Neuronal stem cell (in vitro differentiated cells): ENCODE measurements at regions not wholly inside any gene's neighbourhood (a gene's known extent, or its start where the extent isn't known, plus 50 kb on each side); places are given as distances from the start of the nearest gene placed in this dataset.

Source experiments
- DNase-seq: peaks from one replicate; pipeline ENCODE4 v3.0.0-alpha.2; 2013; ENCODE audit warnings: low spot score
- H2AFZ ChIP-seq: one replicate; pipeline ENCODE4 v1.6.1; 2013; ENCODE audit warnings: mild to moderate bottlenecking, low read length, inconsistent platforms
- H2AK5ac ChIP-seq: 2 replicates; pipeline ENCODE4 v1.6.1; 2013; ENCODE audit warnings: low read depth, mild to moderate bottlenecking, inconsistent platforms, low read length, moderate library complexity, mixed read lengths
- H2BK120ac ChIP-seq: 2 replicates; pipeline ENCODE4 v1.6.1; 2013; ENCODE audit warnings: low read depth, mild to moderate bottlenecking, inconsistent platforms, low read length, moderate library complexity, mixed read lengths
- H2BK12ac ChIP-seq: one replicate; pipeline ENCODE4 v1.6.1; 2013; ENCODE audit warnings: low read length, inconsistent platforms
- H2BK15ac ChIP-seq: 2 replicates; pipeline ENCODE4 v1.6.1; 2013; ENCODE audit warnings: mild to moderate bottlenecking, low read length, inconsistent platforms, mixed read lengths
- H2BK5ac ChIP-seq: one replicate; pipeline ENCODE4 v1.6.1; 2013; ENCODE audit warnings: inconsistent platforms, mild to moderate bottlenecking, low read length, moderate library complexity
- H3K14ac ChIP-seq: one replicate; pipeline ENCODE4 v1.6.1; 2013; ENCODE audit warnings: low read length, inconsistent platforms
- H3K18ac ChIP-seq: 2 replicates; pipeline ENCODE4 v1.6.1; 2013; ENCODE audit warnings: low read length, inconsistent platforms
- H3K23ac ChIP-seq: 2 replicates; pipeline ENCODE4 v1.6.1; 2013; ENCODE audit warnings: low read depth, mild to moderate bottlenecking, mixed read lengths, low read length, inconsistent platforms; ENCODE audit not compliant: poor library complexity
- H3K27ac ChIP-seq: replicated peaks from 3 replicates; pipeline ENCODE4 v1.5.1; 2013; ENCODE audit warnings: low read length, inconsistent platforms
- H3K27me3 ChIP-seq, 3 experiments: 2 replicates each; pipeline ENCODE4 v1.6.1; 2013; ENCODE audit warnings: low read length in 3 of 3, mild to moderate bottlenecking in 2 of 3, inconsistent platforms in 1 of 3, low read depth in 1 of 3, mixed read lengths in 1 of 3, moderate library complexity in 1 of 3; ENCODE audit not compliant: control insufficient read depth in 3 of 3, insufficient read depth in 3 of 3
- H3K36me3 ChIP-seq, 2 donors: replicated peaks in 1 of 2; 2 replicates each; pipeline ENCODE4 v1.6.1; 2013; ENCODE audit warnings: low read length in 2 of 2; ENCODE audit not compliant: control insufficient read depth in 2 of 2, insufficient read depth in 2 of 2
- H3K4ac ChIP-seq: 2 replicates; pipeline ENCODE4 v1.6.1; 2013; ENCODE audit warnings: inconsistent platforms, mild to moderate bottlenecking, low read length, moderate library complexity
- H3K4me1 ChIP-seq, 2 donors: 1 replicate in 1 of 2; 2 replicates in 1 of 2; pipeline ENCODE4 v1.6.1; 2013; ENCODE audit warnings: low read length in 2 of 2, low read depth in 1 of 2; ENCODE audit not compliant: control insufficient read depth in 2 of 2, insufficient read depth in 1 of 2
- H3K4me2 ChIP-seq: one replicate; pipeline ENCODE4 v1.6.1; 2013; ENCODE audit warnings: mild to moderate bottlenecking, low read length, inconsistent platforms; ENCODE audit not compliant: insufficient read depth, poor library complexity, severe bottlenecking
- H3K4me3 ChIP-seq, 2 donors: 2 replicates each; pipeline ENCODE4 v1.5.1; 2013; ENCODE audit warnings: low read length in 2 of 2, mild to moderate bottlenecking in 2 of 2, inconsistent platforms in 1 of 2, moderate library complexity in 1 of 2
- H3K79me1 ChIP-seq: one replicate; pipeline ENCODE4 v1.6.1; 2013; ENCODE audit warnings: low read depth, mild to moderate bottlenecking, inconsistent platforms, low read length, moderate library complexity
- H3K9ac ChIP-seq: one replicate; pipeline ENCODE4 v1.6.1; 2013; ENCODE audit warnings: mild to moderate bottlenecking, low read depth, low read length, inconsistent platforms; ENCODE audit not compliant: poor library complexity
- H3K9me3 ChIP-seq, 2 donors: replicated peaks in 1 of 2; 2 replicates each; pipeline versions ENCODE3 to v1.6.1; 2013; ENCODE audit warnings: low read length in 2 of 2, mild to moderate bottlenecking in 2 of 2, inconsistent platforms in 1 of 2, low read depth in 1 of 2, mixed read lengths in 1 of 2, moderate library complexity in 1 of 2; ENCODE audit not compliant: control insufficient read depth in 2 of 2, insufficient read depth in 1 of 2
- H4K8ac ChIP-seq: one replicate; pipeline ENCODE4 v1.6.1; 2013; ENCODE audit warnings: low read depth, mild to moderate bottlenecking, inconsistent platforms, low read length, moderate library complexity
- H4K91ac ChIP-seq: one replicate; pipeline ENCODE4 v1.6.1; 2013; ENCODE audit warnings: low read length, low read depth, mild to moderate bottlenecking, inconsistent platforms; ENCODE audit not compliant: poor library complexity
- WGBS, 2 donors: extraction: QIAGEN DNeasy Blood & Tissue Kit; methylation state at CpG; one replicate each; pipeline ENCODE4 v1.1.7; 2013; ENCODE audit warnings: missing lambda C conversion rate in 2 of 2, mixed read lengths in 1 of 2; ENCODE audit not compliant: insufficient read length in 2 of 2, insufficient replicate concordance in 1 of 2; ENCODE audit errors: extremely low coverage in 2 of 2; 5-methylcytosine and 5-hydroxymethylcytosine counted together

GRCh38 chr12:74382983-74383382 lies 154.7 kb upstream of the ATXN7L3B start:
- no peak overlapping the region for H3K4me3 ChIP-seq
- no peaks in the 10 kb centered on the region for H3K4me1 ChIP-seq
- no peak overlapping the region for H2BK120ac ChIP-seq
- no peak overlapping the region for H3K9ac ChIP-seq
- no peak for DNase-seq
- H3K4ac ChIP-seq = no peak overlapping the region
- H3K23ac ChIP-seq = no peak overlapping the region
- H3K9me3 ChIP-seq = no peaks in the 10 kb centered on the region
- no peaks in the 10 kb centered on the region for H3K36me3 ChIP-seq
- H2AK5ac ChIP-seq = no peak overlapping the region
- no peak overlapping the region for H3K4me2 ChIP-seq
- no peak overlapping the region for H4K8ac ChIP-seq
- no peak overlapping the region for H2BK15ac ChIP-seq
- no peak overlapping the region for H2BK12ac ChIP-seq
- no peak overlapping the region for H4K91ac ChIP-seq
- H2AFZ ChIP-seq = no peak overlapping the region
- no peak overlapping the region for H3K27ac ChIP-seq
- H3K14ac ChIP-seq = no peak overlapping the region
- no peak overlapping the region for H3K18ac ChIP-seq
- H3K27me3 ChIP-seq = no peaks in the 10 kb centered on the region
- H2BK5ac ChIP-seq = no peak overlapping the region
- no peaks in the 10 kb centered on the region for H3K79me1 ChIP-seq

GRCh38 chr12:74391283-74391682 lies 146.4 kb upstream of the ATXN7L3B start:
- H2AK5ac ChIP-seq = no peak overlapping the region
- H3K27me3 ChIP-seq = no peaks in the 10 kb centered on the region
- H3K4me3 ChIP-seq = no peak overlapping the region
- no peak overlapping the region for H3K4ac ChIP-seq
- no peaks in the 10 kb centered on the region for H3K36me3 ChIP-seq
- H2BK5ac ChIP-seq = no peak overlapping the region
- H4K8ac ChIP-seq = no peak overlapping the region
- H3K27ac ChIP-seq = no peak overlapping the region
- H2AFZ ChIP-seq = no peak overlapping the region
- no peak overlapping the region for H4K91ac ChIP-seq
- H3K23ac ChIP-seq = no peak overlapping the region
- WGBS, 2 donors = no CpG with 5 or more reads among the region's 7 CpGs
- no peaks in the 10 kb centered on the region for H3K79me1 ChIP-seq
- no peaks in the 10 kb centered on the region for H3K4me1 ChIP-seq
- H2BK120ac ChIP-seq = no peak overlapping the region
- no peak overlapping the region for H2BK12ac ChIP-seq
- no peak overlapping the region for H3K4me2 ChIP-seq
- H3K14ac ChIP-seq = no peak overlapping the region
- no peak overlapping the region for H3K9ac ChIP-seq
- H2BK15ac ChIP-seq = no peak overlapping the region
- no peak for DNase-seq
- peaks cover 0 to 4% of the 10 kb centered on the region in 2 donors for H3K9me3 ChIP-seq
- no peak overlapping the region for H3K18ac ChIP-seq

GRCh38 chr12:74393272-74393671 lies 144.4 kb upstream of the ATXN7L3B start:
- Histone ChIP-seq H3K27ac (no peak overlapping the region), H3K9ac (no peak overlapping the region), H3K18ac (no peak overlapping the region), H3K4me2 (no peak overlapping the region), H3K36me3 (no peaks in the 10 kb centered on the region), H4K91ac (no peak overlapping the region), H3K4ac (no peak overlapping the region), H3K79me1 (no peaks in the 10 kb centered on the region), H3K14ac (no peak overlapping the region), H3K4me1 (no peaks in the 10 kb centered on the region), H3K4me3 (no peak overlapping the region), H2BK120ac (no peak overlapping the region), H3K9me3 (peaks cover 0 to 4% of the 10 kb centered on the region in 2 donors), H4K8ac (no peak overlapping the region), H2BK5ac (no peak overlapping the region), H2BK12ac (no peak overlapping the region), H2BK15ac (no peak overlapping the region), H2AFZ (no peak overlapping the region), H2AK5ac (no peak overlapping the region), H3K23ac (no peak overlapping the region), H3K27me3 (no peaks in the 10 kb centered on the region)
- WGBS, 2 donors = no CpG with 5 or more reads among the region's 4 CpGs
- no peak for DNase-seq

GRCh38 chr12:74394647-74395046 lies 143.0 kb upstream of the ATXN7L3B start:
- no peaks in the 10 kb centered on the region for H3K4me1 ChIP-seq
- H3K14ac ChIP-seq = no peak overlapping the region
- no peak overlapping the region for H3K4me3 ChIP-seq
- no peaks in the 10 kb centered on the region for H3K27me3 ChIP-seq
- H2BK120ac ChIP-seq = no peak overlapping the region
- H2BK5ac ChIP-seq = no peak overlapping the region
- WGBS, 2 donors = no CpG with 5 or more reads among the region's 1 CpG
- H4K8ac ChIP-seq = no peak overlapping the region
- no peak overlapping the region for H2BK15ac ChIP-seq
- peaks cover 0 to 4% of the 10 kb centered on the region in 2 donors for H3K9me3 ChIP-seq
- no peak overlapping the region for H4K91ac ChIP-seq
- DNase-seq = no peak
- H3K36me3 ChIP-seq = no peaks in the 10 kb centered on the region
- no peak overlapping the region for H3K4ac ChIP-seq
- H2AK5ac ChIP-seq = no peak overlapping the region
- no peak overlapping the region for H3K18ac ChIP-seq
- no peak overlapping the region for H3K23ac ChIP-seq
- H3K9ac ChIP-seq = no peak overlapping the region
- H3K27ac ChIP-seq = no peak overlapping the region
- no peak overlapping the region for H2BK12ac ChIP-seq
- H3K79me1 ChIP-seq = no peaks in the 10 kb centered on the region
- H2AFZ ChIP-seq = no peak overlapping the region
- no peak overlapping the region for H3K4me2 ChIP-seq
